ENCODE measurements at regions not wholly inside any gene's neighbourhood (a gene's known extent, or its start where the extent isn't known, plus 50 kb on each side); places are given as distances from the start of the nearest gene placed in this dataset.
A peak's percentile ranks its signal among the peaks of the same experiment; 100 is the strongest.

GRCh38 chr1:200290010-200290685 lies 119.7 kb downstream of the ZNF281 start (continued):
- TF ChIP-seq ZNF704 (CRISPR knock-in tag; IDR thresholded peaks at IDR 0.05; ENCODE audit: borderline replicate concordance) (no peak), ATM (IDR thresholded peaks at IDR 0.05; ENCODE audit: borderline replicate concordance) (no peak), HIC2 (CRISPR knock-in tag; IDR thresholded peaks at IDR 0.05; ENCODE audit: low read depth) (no peak), RNF2 (conservative IDR thresholded peaks at IDR 0.05; ENCODE audit: low read depth) (no peak), ZSCAN5A (CRISPR knock-in tag; IDR thresholded peaks at IDR 0.05; ENCODE audit: borderline replicate concordance) (no peak), REPIN1 (CRISPR knock-in tag; IDR thresholded peaks at IDR 0.05; ENCODE audit: borderline replicate concordance, low read depth) (no peak), AGO1 (IDR thresholded peaks at IDR 0.05; ENCODE audit: low read depth, low read length, poor library complexity, severe bottlenecking) (no peak), CERS6 (CRISPR knock-in tag; IDR thresholded peaks at IDR 0.05) (no peak), ZNF629 (CRISPR knock-in tag; conservative IDR thresholded peaks at IDR 0.05) (no peak), YEATS4 (CRISPR knock-in tag; IDR thresholded peaks at IDR 0.05; ENCODE audit: borderline replicate concordance) (no peak), ZNF562 (CRISPR knock-in tag; IDR thresholded peaks at IDR 0.05; ENCODE audit: borderline replicate concordance) (no peak), ZNF292 (CRISPR knock-in tag; IDR thresholded peaks at IDR 0.05; ENCODE audit: borderline replicate concordance, low read depth) (0 out of 2 replicates have a peak, but pooled peaks have one; percentile 48), ZNF20 (CRISPR knock-in tag; IDR thresholded peaks at IDR 0.05) (no peak), KLF13 (CRISPR knock-in tag; IDR thresholded peaks at IDR 0.05) (no peak), MLX (CRISPR knock-in tag; IDR thresholded peaks at IDR 0.05) (no peak), ZNF768 (CRISPR knock-in tag; IDR thresholded peaks at IDR 0.05) (no peak), MBNL3 (CRISPR knock-in tag; conservative IDR thresholded peaks at IDR 0.05) (no peak), NR2F1 (CRISPR knock-in tag; IDR thresholded peaks at IDR 0.05) (0 out of 4 replicates have a peak, but pooled peaks of 1 of the 2 experiments have one; percentile 18), ZMYM4 (CRISPR knock-in tag; IDR thresholded peaks at IDR 0.05) (0 out of 2 replicates have a peak, but pooled peaks have one; percentile 26), ERF (CRISPR knock-in tag; IDR thresholded peaks at IDR 0.05) (no peak), RXRA (CRISPR knock-in tag; IDR thresholded peaks at IDR 0.05) (no peak), SOX5 (CRISPR knock-in tag; IDR thresholded peaks at IDR 0.05; ENCODE audit: borderline replicate concordance) (no peak), NCOA1 (CRISPR knock-in tag; IDR thresholded peaks at IDR 0.05) (no peak), NAIF1 (CRISPR knock-in tag; IDR thresholded peaks at IDR 0.05; ENCODE audit: borderline replicate concordance) (no peak), U2AF1 (optimal IDR thresholded peaks at IDR 0.05; ENCODE audit: low read depth, low read length) (no peak), FOSL1 (CRISPR knock-in tag; IDR thresholded peaks at IDR 0.05; ENCODE audit: borderline replicate concordance) (no peak)

Measured in HepG2 (cell line).